ENCODE measurements at regions not wholly inside any gene's neighbourhood (a gene's known extent, or its start where the extent isn't known, plus 50 kb on each side); places are given as distances from the start of the nearest gene placed in this dataset.

- DNase-seq: no peak
Measured at GRCh38 chr11:29296680-29297079, 720.1 kb downstream of the KCNA4 start.

- no peak for DNase-seq
Measured at GRCh38 chr11:29293825-29294224, 723.0 kb downstream of the KCNA4 start.

DNA sequence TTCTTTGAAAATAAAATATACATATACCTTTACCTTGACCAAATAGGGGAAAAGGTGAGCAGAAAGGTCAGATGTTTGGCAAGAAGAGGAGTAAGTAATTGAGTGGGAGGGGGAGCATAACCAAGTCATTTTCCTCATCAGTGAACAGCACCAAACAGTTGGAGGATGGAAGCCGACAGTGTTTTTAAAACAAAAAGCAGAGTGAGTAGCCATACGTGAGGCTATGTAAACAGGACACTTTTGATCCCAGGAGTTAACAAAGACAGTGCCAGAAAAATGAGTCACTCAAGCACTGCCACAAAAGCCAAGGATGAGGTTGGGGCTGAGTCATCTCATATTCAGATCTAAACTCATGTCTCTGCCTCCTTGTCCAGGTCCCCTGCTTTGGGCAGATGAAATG lies 734.7 kb downstream of the KCNA4 start:
- no peak for DNase-seq

DNA sequence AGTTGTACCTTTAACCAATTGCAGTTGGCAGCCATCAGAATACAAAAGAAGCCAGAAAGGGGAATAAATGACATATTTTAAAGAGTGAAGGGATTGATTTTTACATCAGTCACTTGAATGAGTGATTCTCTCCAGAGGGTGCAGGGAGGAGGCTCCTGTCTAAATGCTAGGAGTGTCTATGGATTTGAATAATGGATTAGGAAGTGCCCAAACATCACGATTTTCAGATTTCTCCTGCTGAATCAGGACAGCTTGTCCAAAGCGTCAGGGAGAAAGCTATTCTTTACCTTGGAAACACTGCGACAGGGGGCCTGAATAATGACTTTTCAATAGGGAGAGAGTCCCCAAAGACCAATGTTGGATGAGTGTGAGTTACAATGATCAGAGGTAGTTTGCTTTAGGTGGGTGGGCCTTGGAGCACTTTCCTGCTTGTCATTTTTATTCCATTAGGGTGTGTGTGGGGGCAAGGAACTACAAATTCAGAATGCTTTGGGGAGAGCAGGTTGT lies 735.5 kb downstream of the KCNA4 start:
- no peak for DNase-seq

GRCh38 chr11:29280452-29280851 lies 736.4 kb downstream of the KCNA4 start:
- DNase-seq: no peak

GRCh38 chr11:29279716-29280115 lies 737.1 kb downstream of the KCNA4 start:
- no peak for DNase-seq

DNA sequence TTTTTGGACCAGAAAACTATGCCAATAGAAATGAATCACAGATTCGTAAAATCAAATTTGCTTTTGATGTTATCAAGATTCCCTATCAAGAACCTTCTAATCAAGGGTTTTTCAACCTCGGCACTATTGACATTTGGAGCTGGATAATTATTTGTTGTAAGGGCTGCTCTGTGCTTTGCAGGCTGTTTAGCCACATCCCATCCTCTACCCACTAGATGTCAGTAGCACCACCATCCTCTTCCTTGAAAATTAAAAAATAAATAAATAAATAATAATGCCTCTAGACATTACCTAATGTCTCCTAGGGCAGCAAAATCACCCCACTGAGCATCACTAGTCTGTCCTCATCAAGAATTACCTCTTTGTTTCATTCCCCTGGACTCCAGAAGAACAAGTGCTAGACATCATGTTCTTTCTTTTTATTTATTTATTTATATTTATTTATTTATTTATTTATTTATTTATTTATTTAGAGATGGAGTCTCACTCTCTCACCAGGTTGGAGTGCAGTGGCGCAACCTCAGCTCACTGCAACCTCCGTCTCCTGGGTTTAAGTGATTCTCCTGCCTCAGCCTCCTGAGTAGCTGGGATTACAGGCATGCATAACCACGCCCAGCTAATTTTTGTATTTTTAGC lies 744.7 kb downstream of the KCNA4 start:
- DNase-seq: no peak

GRCh38 chr11:29271616-29272015 lies 745.2 kb downstream of the KCNA4 start:
- DNase-seq: no peak

GRCh38 chr11:29268733-29269132 lies 748.1 kb downstream of the KCNA4 start:
- no peak for DNase-seq

GRCh38 chr11:29265792-29266191 lies 751.0 kb downstream of the KCNA4 start:
- no peak for DNase-seq

DNA sequence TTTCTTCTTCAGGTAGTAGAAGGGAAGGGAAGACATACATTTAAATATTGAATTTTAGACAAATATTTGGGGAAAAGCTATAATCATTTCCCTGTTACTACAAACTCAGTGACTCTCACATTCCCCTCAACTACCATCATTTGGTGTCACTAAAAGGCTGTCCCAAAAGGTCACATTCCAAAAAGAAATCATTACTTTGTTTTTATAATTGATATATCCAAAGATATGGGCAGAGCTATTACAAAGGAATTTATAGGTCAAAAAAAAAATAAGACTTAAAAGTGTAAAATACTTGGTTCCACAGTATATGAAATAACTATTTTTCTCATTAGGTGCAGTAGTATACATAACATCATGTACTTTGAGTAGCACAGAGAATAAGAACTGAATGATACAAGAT lies 751.4 kb downstream of the KCNA4 start:
- DNase-seq: no peak

- no peak for DNase-seq
Measured at GRCh38 chr11:29263971-29264682, 752.7 kb downstream of the KCNA4 start.

DNA sequence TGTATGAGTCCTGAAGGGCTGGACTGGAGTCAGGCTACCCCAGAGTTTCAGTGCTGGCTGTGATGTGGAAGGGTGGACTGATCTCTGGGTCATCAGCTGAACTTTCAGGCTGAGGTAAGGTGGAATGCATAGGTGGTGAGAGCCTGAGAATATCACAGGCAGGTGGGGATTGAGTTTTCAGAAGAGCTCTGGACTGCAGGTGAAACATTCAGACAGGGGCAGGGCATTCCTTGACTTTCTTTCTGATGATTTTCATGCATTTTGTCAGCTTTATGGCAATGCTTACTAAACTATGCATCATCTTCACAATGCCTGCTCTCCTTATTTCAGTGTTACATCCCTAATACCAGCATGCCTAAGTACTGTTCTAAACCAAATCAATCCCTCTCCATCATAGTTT lies 755.0 kb downstream of the KCNA4 start:
- no peak for DNase-seq

DNA sequence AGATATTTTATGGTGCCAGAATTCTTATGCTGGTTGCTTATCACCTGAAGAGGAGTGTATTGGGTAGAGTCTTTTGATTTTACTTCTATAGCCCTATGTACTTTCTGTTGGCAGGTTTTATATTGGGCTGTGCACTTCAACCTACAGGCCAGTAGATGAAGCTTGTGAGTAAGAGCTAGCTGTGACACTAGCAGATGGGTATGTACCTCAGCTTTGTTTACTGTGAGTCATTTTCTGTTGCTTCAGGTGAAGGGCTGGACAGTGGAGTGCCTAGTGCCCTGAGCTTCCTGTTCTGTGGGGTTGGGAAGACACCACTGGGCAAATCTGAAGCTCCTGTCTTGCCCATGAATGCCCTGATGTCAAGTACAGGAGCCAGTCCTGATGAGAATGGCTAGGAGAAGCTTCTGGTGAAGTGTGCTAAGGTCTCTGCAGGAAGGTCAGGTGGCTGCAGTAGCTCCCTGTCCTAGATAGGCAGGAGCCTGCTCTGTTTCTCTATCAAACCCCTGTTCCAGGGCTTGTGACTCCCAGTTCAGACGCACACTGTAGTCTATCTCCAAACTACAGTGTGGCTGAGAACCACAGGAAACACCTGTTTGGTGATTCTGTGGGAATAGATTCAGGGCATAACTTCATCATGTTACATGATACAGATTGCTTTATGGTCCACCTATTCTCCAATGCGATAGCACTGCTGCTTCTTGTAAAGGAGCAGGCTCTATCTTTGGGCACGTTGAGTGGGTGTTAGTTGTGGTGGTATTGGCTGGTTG lies 755.7 kb downstream of the KCNA4 start:
- DNase-seq: no peak

- no peak for DNase-seq
Measured at GRCh38 chr11:29258411-29258810, 758.4 kb downstream of the KCNA4 start.

DNA sequence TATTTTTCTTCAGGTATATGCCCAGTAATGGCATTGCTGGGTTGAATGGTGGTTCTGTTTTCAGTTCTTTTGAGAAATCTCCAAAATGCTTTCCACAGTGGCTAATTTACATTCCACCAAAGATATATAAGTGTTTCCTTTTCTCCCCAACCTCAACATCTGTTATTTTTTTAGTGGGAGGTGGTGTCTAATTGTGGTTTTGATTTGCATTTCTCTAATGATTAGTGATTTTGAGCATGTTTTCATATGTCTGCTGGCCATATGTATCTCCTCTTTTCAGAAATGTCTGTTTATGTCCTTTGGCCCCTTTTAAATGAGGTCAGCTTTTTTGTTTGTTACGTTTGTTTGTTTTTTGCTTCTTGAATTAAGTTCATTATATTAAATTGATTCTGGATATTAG lies 760.2 kb downstream of the KCNA4 start:
- no peak for DNase-seq

GRCh38 chr11:29255401-29255800 lies 761.4 kb downstream of the KCNA4 start:
- DNase-seq: no peak

- no peak for DNase-seq
Measured at GRCh38 chr11:29251738-29252137, 765.1 kb downstream of the KCNA4 start.

DNA sequence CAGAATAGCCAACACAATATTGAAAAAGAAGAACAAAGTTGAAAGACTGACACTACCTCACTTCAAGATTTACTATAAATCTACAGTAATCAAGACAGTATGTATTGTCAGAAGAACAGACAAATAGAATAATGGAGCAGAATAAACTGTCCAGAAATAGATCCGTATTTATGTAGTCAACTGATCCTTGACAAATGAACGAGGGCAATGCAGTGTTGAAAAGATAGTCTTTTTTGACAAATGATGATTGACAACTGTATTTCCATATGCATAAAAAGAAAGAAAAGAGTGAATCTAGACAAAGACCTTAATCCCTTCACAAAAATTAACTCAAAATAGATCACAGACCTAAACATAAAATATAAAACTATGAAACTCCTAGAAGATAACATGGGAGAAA lies 767.1 kb downstream of the KCNA4 start:
- DNase-seq: no peak

GRCh38 chr11:29244355-29244754 lies 772.5 kb downstream of the KCNA4 start:
- DNase-seq: no peak

GRCh38 chr11:29243616-29244015 lies 773.2 kb downstream of the KCNA4 start:
- no peak for DNase-seq

GRCh38 chr11:29231991-29232390 lies 784.8 kb downstream of the KCNA4 start:
- DNase-seq: no peak

DNA sequence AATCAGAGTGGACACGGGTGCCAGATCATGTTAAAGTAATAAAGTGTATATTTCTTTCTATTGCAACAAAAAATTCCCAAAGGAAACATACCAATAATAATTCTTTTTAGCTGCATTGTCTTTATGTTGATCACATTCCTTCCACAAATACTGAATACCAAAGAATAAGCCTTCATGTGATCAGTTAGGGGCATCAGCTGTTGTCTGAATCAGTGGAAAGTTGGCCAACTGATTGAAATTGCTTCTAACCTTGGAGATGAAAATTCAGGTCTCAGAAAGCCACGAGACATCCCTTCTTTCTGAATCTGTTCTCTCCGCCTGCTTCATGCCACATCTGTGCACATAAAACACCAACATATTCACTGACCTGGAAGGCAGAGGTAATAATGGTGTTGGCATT lies 785.2 kb downstream of the KCNA4 start:
- DNase-seq: no peak

- no peak for DNase-seq
Measured at GRCh38 chr11:29227811-29228210, 789.0 kb downstream of the KCNA4 start.
